ENCODE measurements at regions not wholly inside any gene's neighbourhood (a gene's known extent, or its start where the extent isn't known, plus 50 kb on each side); places are given as distances from the start of the nearest gene placed in this dataset.

DNA sequence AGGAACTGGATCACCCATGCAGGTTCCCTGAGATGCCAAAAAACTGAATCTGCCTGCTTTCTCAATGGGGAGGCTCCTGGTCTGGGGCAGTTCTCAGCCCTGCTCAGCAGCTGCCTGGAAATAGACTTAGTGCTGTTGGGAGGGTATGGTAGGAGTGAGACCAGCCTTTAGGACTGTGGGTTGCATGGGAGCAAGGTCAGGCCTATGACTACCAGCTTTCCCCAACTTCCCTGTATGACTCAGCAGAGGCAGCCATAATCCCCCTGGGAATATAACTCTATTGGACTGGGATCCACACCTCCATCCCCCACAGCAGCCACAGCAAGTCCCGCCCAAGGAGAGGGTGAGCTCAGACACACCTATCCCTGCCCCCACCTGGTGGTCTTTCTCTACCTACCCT is 87.0 kb downstream of the CFAP44 start:
- no peak overlapping the region for H3K27ac ChIP-seq (ENCODE audit: low read depth in 1 of 2, low read length in 2 of 2)
- Mint-ChIP-seq H3K4me1 (ENCODE audit: low read depth) (no peaks in the 10 kb centered on the region), H3K4me3 (no peak overlapping the region), H3K9me3 (no peaks in the 10 kb centered on the region), H3K27me3 (no peaks in the 10 kb centered on the region), H3K27ac (no peak overlapping the region), H3K36me3 (ENCODE audit: low read depth) (peaks cover 26% of the 10 kb centered on the region)
- POLR2A ChIA-PET = interaction anchor here (0.6 kb wide), 1 partner anchor 787 kb away, joined by 3 read pairs; no protein-coding TSS in a partner anchor
- no peaks in the 10 kb centered on the region for H3K27me3 ChIP-seq (ENCODE audit: control insufficient read depth in 1 of 2, insufficient read depth in 2 of 2, low read length in 2 of 2)
- no peak overlapping the region for H3K4me3 ChIP-seq (ENCODE audit: low read length)
- DNase-seq (no peak), ATAC-seq (ENCODE audit: poor library complexity) (no peak)
- H3K4me1 ChIP-seq (ENCODE audit: insufficient read depth, low read length) = no peaks in the 10 kb centered on the region
- TF ChIP-seq, protein P1, sequence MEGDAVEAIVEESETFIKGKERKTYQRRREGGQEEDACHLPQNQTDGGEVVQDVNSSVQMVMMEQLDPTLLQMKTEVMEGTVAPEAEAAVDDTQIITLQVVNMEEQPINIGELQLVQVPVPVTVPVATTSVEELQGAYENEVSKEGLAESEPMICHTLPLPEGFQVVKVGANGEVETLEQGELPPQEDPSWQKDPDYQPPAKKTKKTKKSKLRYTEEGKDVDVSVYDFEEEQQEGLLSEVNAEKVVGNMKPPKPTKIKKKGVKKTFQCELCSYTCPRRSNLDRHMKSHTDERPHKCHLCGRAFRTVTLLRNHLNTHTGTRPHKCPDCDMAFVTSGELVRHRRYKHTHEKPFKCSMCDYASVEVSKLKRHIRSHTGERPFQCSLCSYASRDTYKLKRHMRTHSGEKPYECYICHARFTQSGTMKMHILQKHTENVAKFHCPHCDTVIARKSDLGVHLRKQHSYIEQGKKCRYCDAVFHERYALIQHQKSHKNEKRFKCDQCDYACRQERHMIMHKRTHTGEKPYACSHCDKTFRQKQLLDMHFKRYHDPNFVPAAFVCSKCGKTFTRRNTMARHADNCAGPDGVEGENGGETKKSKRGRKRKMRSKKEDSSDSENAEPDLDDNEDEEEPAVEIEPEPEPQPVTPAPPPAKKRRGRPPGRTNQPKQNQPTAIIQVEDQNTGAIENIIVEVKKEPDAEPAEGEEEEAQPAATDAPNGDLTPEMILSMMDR (IDR thresholded peaks at IDR 0.05) = no peak
- H3K36me3 ChIP-seq (ENCODE audit: insufficient read depth, low read length) = no peaks in the 10 kb centered on the region
- CTCF ChIA-PET = no interaction called here
- no peaks in the 10 kb centered on the region for H3K9me3 ChIP-seq (ENCODE audit: control insufficient read depth in 1 of 2, insufficient read depth in 1 of 2, low read length in 2 of 2)
- intact Hi-C loops (cut with DNase I, micrococcal nuclease) = no loop called here

DNA sequence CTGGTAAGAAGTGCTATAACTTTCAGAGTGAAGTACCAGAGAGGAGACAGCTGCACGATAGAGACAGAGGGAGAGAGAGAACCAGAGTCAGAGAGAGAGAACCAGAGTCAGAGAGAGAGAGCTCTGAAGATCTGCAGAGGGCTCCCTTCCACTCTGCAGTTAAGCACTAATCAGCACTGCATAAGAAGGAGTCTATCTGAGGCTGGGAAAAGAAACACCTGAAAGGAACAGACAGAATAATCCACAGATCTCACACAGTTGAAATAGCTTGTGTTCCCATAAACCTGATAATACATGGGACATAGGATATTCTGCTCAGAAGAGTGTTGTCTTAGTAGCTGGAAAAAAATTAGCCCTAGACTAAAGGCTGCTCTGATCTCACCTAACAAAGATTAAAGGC is 87.6 kb downstream of the CFAP44 start:
- CTCF ChIA-PET = no interaction called here
- peaks cover 26% of the 10 kb centered on the region for H3K36me3 Mint-ChIP-seq (ENCODE audit: low read depth)
- TF ChIP-seq, protein P1 (IDR thresholded peaks at IDR 0.05) = no peak
- H3K27ac Mint-ChIP-seq = no peak overlapping the region
- H3K4me3 Mint-ChIP-seq = no peak overlapping the region
- no peaks in the 10 kb centered on the region for H3K9me3 Mint-ChIP-seq
- no peaks in the 10 kb centered on the region for H3K27me3 Mint-ChIP-seq
- Histone ChIP-seq H3K4me1 (ENCODE audit: insufficient read depth, low read length) (no peaks in the 10 kb centered on the region), H3K9me3 (ENCODE audit: control insufficient read depth in 1 of 2, insufficient read depth in 1 of 2, low read length in 2 of 2) (no peaks in the 10 kb centered on the region), H3K4me3 (ENCODE audit: low read length) (no peak overlapping the region), H3K27ac (ENCODE audit: low read depth in 1 of 2, low read length in 2 of 2) (no peak overlapping the region), H3K36me3 (ENCODE audit: insufficient read depth, low read length) (no peaks in the 10 kb centered on the region), H3K27me3 (ENCODE audit: control insufficient read depth in 1 of 2, insufficient read depth in 2 of 2, low read length in 2 of 2) (no peaks in the 10 kb centered on the region)
- POLR2A ChIA-PET = interaction anchor here (0.6 kb wide), 1 partner anchor 787 kb away, joined by 3 read pairs; no protein-coding TSS in a partner anchor
- DNase-seq (no peak), ATAC-seq (ENCODE audit: poor library complexity) (no peak)
- H3K4me1 Mint-ChIP-seq (ENCODE audit: low read depth) = no peaks in the 10 kb centered on the region
- intact Hi-C loops (cut with DNase I, micrococcal nuclease) = no loop called here

DNA sequence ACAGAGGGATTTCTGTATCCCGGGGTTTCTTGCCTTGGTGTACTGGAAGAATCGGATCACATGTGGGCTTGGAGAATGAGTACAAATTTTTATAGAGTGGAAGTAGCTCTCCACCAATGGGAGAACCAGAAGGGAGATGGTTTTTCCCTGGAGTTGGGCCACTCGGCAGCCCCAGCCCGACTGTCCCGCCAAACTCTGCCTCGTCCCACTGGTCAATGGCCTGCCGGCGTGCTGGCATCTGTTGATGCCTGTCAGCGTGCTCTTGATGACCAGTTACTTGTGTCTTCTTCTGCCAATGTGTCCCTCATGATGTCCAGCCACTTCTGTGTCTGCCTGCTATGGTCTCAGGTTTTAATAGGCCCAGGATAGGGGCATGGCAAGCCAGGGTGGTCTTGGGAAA is 100.5 kb downstream of the CFAP44 start:
- no peaks in the 10 kb centered on the region for H3K9me3 Mint-ChIP-seq
- H3K27ac Mint-ChIP-seq = no peak overlapping the region
- Histone ChIP-seq H3K4me3 (ENCODE audit: low read length) (no peak overlapping the region), H3K27me3 (ENCODE audit: control insufficient read depth in 1 of 2, insufficient read depth in 2 of 2, low read length in 2 of 2) (no peaks in the 10 kb centered on the region), H3K27ac (ENCODE audit: low read depth in 1 of 2, low read length in 2 of 2) (no peak overlapping the region), H3K9me3 (ENCODE audit: control insufficient read depth in 1 of 2, insufficient read depth in 1 of 2, low read length in 2 of 2) (no peaks in the 10 kb centered on the region), H3K36me3 (ENCODE audit: insufficient read depth, low read length) (no peaks in the 10 kb centered on the region), H3K4me1 (ENCODE audit: insufficient read depth, low read length) (no peaks in the 10 kb centered on the region)
- H3K36me3 Mint-ChIP-seq (ENCODE audit: low read depth) = no peaks in the 10 kb centered on the region
- POLR2A ChIA-PET = no interaction called here
- H3K4me3 Mint-ChIP-seq = no peak overlapping the region
- H3K4me1 Mint-ChIP-seq (ENCODE audit: low read depth) = no peaks in the 10 kb centered on the region
- intact Hi-C loops (cut with DNase I, micrococcal nuclease) = no loop called here
- no peaks in the 10 kb centered on the region for H3K27me3 Mint-ChIP-seq
- CTCF ChIA-PET = no interaction called here
- DNase-seq (no peak), ATAC-seq (ENCODE audit: poor library complexity) (no peak)
- TF ChIP-seq, protein P1 (IDR thresholded peaks at IDR 0.05) = no peak

All from CD4-positive, alpha-beta T cell (primary cell).